PFSK-1 (cell line): ENCODE measurements at regions not wholly inside any gene's neighbourhood (a gene's known extent, or its start where the extent isn't known, plus 50 kb on each side); places are given as distances from the start of the nearest gene placed in this dataset.

Experiments
- FOXP2 ChIP-seq: optimal IDR thresholded peaks from 2 replicates; pipeline ENCODE3; 2011; ENCODE audit warnings: borderline replicate concordance, control low read depth, inconsistent platforms; ENCODE audit not compliant: insufficient read depth; ENCODE audit errors: extremely low read length, extremely low read depth
- POLR2AphosphoS5 ChIP-seq: IDR thresholded peaks from 2 replicates; pipeline ENCODE4 v1.6.1; 2012; ENCODE audit warnings: low read depth, mild to moderate bottlenecking, control low read depth, low read length, moderate library complexity
- REST ChIP-seq, 2 experiments: IDR thresholded peaks; 2 replicates each; pipeline versions ENCODE4 v1.6.1 to v1.8.0; 2011 to 2012; ENCODE audit warnings: low read depth in 2 of 2, low read length in 2 of 2, control low read depth in 1 of 2, inconsistent platforms in 1 of 2, mild to moderate bottlenecking in 1 of 2, moderate library complexity in 1 of 2; ENCODE audit not compliant: insufficient read depth in 1 of 2
- SIN3A ChIP-seq: IDR thresholded peaks from 2 replicates; pipeline ENCODE4 v1.6.1; 2012; ENCODE audit warnings: mild to moderate bottlenecking, low read length, moderate library complexity, borderline replicate concordance; ENCODE audit not compliant: insufficient read depth
- TAF1 ChIP-seq: IDR thresholded peaks from 2 replicates; pipeline ENCODE4 v1.6.1; 2012; ENCODE audit warnings: low read length, control low read depth, borderline replicate concordance; ENCODE audit not compliant: insufficient read depth

GRCh38 chr11:134878785-134879184, 466.7 kb upstream of the B3GAT1 start:
- TF ChIP-seq FOXP2 (no peak), SIN3A (no peak), REST (IDR thresholded peaks at IDR 0.05; ENCODE audit: insufficient read depth in 1 of 2, low read depth in 2 of 2, low read length in 2 of 2) (no peak), POLR2AphosphoS5 (no peak), TAF1 (no peak)

- TF ChIP-seq REST (IDR thresholded peaks at IDR 0.05; ENCODE audit: insufficient read depth in 1 of 2, low read depth in 2 of 2, low read length in 2 of 2), result no peak
- no peak for TF ChIP-seq SIN3A
- no peak for TF ChIP-seq TAF1
- TF ChIP-seq POLR2AphosphoS5, result no peak
- no peak for TF ChIP-seq FOXP2
These were observed 464.2 kb upstream of the B3GAT1 start for GRCh38 chr11:134876226-134876625.

- TF ChIP-seq REST (IDR thresholded peaks at IDR 0.05; ENCODE audit: insufficient read depth in 1 of 2, low read depth in 2 of 2, low read length in 2 of 2), result no peak
- TF ChIP-seq SIN3A, result no peak
- TF ChIP-seq TAF1, result no peak
- no peak for TF ChIP-seq FOXP2
- no peak for TF ChIP-seq POLR2AphosphoS5
These were observed 455.1 kb upstream of the B3GAT1 start for GRCh38 chr11:134866981-134867675.

- TF ChIP-seq POLR2AphosphoS5 (no peak), FOXP2 (no peak), TAF1 (no peak), REST (IDR thresholded peaks at IDR 0.05; ENCODE audit: insufficient read depth in 1 of 2, low read depth in 2 of 2, low read length in 2 of 2) (no peak), SIN3A (no peak)
These were observed 454.2 kb upstream of the B3GAT1 start for GRCh38 chr11:134866215-134866614.
